ENCODE measurements at regions not wholly inside any gene's neighbourhood (a gene's known extent, or its start where the extent isn't known, plus 50 kb on each side); places are given as distances from the start of the nearest gene placed in this dataset.

- TF ChIP-seq, protein P1, sequence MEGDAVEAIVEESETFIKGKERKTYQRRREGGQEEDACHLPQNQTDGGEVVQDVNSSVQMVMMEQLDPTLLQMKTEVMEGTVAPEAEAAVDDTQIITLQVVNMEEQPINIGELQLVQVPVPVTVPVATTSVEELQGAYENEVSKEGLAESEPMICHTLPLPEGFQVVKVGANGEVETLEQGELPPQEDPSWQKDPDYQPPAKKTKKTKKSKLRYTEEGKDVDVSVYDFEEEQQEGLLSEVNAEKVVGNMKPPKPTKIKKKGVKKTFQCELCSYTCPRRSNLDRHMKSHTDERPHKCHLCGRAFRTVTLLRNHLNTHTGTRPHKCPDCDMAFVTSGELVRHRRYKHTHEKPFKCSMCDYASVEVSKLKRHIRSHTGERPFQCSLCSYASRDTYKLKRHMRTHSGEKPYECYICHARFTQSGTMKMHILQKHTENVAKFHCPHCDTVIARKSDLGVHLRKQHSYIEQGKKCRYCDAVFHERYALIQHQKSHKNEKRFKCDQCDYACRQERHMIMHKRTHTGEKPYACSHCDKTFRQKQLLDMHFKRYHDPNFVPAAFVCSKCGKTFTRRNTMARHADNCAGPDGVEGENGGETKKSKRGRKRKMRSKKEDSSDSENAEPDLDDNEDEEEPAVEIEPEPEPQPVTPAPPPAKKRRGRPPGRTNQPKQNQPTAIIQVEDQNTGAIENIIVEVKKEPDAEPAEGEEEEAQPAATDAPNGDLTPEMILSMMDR (IDR thresholded peaks at IDR 0.05), result no peak
- TF ChIP-seq ZFX (IDR thresholded peaks at IDR 0.05; ENCODE audit: borderline replicate concordance), result no peak
- no peak overlapping the region for H3K27ac ChIP-seq
Observed at GRCh38 chr5:91830361-91830953, 447.3 kb upstream of the ARRDC3 start.

DNA sequence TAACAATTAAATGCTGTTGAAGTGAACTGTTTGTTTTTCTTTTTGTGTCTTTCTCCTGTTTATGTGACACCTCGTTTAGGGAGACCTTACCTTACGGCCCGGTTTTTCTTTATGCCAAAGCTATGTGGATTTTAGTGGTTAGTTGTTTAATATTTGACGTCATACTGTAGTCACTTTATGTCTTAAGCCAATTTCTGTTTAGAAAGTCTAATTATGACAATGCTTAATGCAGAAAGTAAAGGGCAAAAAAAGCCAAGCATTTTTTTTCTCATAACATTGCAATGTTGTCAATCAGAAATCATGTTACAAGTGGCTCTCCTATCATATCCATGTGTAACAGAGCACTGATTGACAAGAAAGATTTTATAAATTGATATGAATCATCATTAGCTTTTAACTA is 442.5 kb upstream of the ARRDC3 start:
- H3K27ac ChIP-seq, result no peak overlapping the region
- TF ChIP-seq ZFX (IDR thresholded peaks at IDR 0.05; ENCODE audit: borderline replicate concordance), result no peak
- TF ChIP-seq, protein P1 (IDR thresholded peaks at IDR 0.05), result no peak

GRCh38 chr5:91824406-91824805 is 441.3 kb upstream of the ARRDC3 start:
- no peak overlapping the region for H3K27ac ChIP-seq
- TF ChIP-seq, protein P1 (IDR thresholded peaks at IDR 0.05), result no peak
- TF ChIP-seq ZFX (IDR thresholded peaks at IDR 0.05; ENCODE audit: borderline replicate concordance), result no peak

DNA sequence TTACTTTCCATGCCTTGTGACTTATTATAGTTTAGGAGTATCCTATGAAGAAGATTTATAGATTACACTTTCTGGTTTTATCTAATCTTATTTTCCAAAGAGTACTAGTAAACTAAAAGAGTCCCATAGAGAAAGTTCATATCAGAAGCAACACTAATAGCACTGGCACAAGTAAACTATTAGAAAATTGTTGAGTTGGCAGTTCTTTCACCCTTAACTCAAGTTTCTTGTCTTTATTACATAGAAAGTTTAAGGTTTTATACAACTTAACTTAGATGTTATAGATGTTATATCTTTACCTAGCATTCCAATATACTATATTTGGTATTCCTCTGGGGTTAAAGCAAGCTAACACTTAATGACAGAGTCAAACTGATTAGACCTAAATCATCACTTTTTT is 437.8 kb upstream of the ARRDC3 start:
- TF ChIP-seq, protein P1 (IDR thresholded peaks at IDR 0.05), result no peak
- no peak for TF ChIP-seq ZFX (IDR thresholded peaks at IDR 0.05; ENCODE audit: borderline replicate concordance)
- H3K27ac ChIP-seq, result no peak overlapping the region

DNA sequence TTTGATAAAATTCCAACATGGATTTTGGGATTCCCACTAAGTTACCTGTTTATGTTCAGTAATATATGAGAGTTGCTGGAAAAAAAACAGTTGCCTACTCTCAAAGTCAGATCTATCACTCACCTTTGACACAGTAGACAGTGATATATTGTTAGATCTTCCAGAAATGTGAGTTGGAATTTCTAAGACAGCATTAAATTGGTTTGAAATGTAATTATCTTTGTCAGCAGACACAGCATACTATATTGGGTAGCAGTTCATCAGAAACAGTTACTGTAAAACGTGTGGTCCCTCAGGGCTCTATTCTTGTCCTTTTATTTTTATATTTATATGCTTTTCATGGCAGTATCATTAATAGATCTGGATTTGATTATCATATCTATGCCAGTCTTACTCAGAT is 433.6 kb upstream of the ARRDC3 start:
- no peak overlapping the region for H3K27ac ChIP-seq
- TF ChIP-seq, protein P1 (IDR thresholded peaks at IDR 0.05), result no peak
- no peak for TF ChIP-seq ZFX (IDR thresholded peaks at IDR 0.05; ENCODE audit: borderline replicate concordance)

DNA sequence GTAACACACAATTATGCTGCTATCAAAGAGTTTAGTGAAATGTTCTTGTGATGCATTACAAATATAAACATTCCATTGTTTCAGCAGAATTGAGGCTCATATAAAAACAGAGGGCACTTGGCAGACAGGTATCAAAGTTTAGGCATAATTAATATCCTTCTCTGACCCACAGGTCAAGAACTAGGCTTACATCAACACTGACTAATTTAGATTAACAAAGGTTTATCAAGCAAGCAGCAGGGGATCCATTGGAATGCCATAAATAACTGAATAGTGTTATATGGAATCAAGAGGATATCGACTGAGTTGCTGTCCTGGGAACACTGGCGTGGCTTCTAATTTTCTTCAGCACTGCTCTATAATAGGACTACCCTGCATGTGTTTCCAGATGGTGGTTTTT is 414.5 kb upstream of the ARRDC3 start:
- TF ChIP-seq, protein P1 (IDR thresholded peaks at IDR 0.05), result no peak
- no peak for TF ChIP-seq ZFX (IDR thresholded peaks at IDR 0.05; ENCODE audit: borderline replicate concordance)
- H3K27ac ChIP-seq, result no peak overlapping the region

DNA sequence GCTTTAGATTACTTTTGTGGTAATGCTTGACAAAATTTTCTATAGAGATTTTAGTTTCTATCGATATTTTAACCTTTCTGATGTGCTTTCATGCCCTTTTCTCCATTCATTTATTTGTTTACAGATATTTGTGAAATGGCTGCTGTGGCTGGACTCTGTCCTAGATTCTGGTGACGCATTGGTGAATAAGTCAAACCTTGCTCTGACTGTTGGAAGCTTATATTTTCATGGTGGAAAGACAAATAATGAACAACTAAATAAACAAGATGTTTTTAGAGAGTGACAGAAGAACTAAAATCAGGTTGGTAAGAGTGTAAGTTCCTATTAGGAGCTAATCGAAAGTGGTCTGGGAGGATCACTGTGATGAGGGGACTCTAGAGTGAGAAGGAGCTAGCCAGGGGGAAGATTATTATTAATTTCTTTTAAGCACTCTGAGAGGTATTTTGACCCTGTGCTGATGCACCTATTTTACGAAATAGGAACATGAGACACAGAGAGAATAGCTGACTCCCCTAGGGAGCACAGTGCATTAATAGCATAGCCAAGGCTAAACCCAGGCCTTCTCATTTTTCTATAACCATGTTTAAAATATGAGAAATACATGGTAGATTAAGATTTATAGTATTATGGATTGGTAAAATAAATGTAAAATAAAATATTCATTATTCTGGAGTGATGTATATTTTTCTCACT is 411.9 kb upstream of the ARRDC3 start:
- TF ChIP-seq, protein P1 (IDR thresholded peaks at IDR 0.05), result no peak
- no peak for TF ChIP-seq ZFX (IDR thresholded peaks at IDR 0.05; ENCODE audit: borderline replicate concordance)
- no peak overlapping the region for H3K27ac ChIP-seq
